ENCODE measurements at regions not wholly inside any gene's neighbourhood (a gene's known extent, or its start where the extent isn't known, plus 50 kb on each side); places are given as distances from the start of the nearest gene placed in this dataset.

GRCh38 chrX:122434942-122435341, 749.1 kb upstream of the GRIA3 start:
- no peak for DNase-seq

- DNase-seq = no peak
These were observed 744.2 kb upstream of the GRIA3 start for GRCh38 chrX:122439831-122440230.

GRCh38 chrX:122440832-122441231, 743.2 kb upstream of the GRIA3 start:
- DNase-seq = no peak

GRCh38 chrX:122441451-122441850, 742.6 kb upstream of the GRIA3 start:
- DNase-seq = no peak

GRCh38 chrX:122445466-122445865, 738.6 kb upstream of the GRIA3 start:
- DNase-seq = no peak

GRCh38 chrX:122464341-122464740, 719.7 kb upstream of the GRIA3 start:
- no peak for DNase-seq

GRCh38 chrX:122475306-122475705, 708.8 kb upstream of the GRIA3 start:
- peak; percentile 16 for DNase-seq

GRCh38 chrX:122500556-122500955, 683.5 kb upstream of the GRIA3 start:
- no peak for DNase-seq

GRCh38 chrX:122501652-122502051, 682.4 kb upstream of the GRIA3 start:
- no peak for DNase-seq

- peak; percentile 38 for DNase-seq
These were observed 680.1 kb upstream of the GRIA3 start for GRCh38 chrX:122504026-122504425.

GRCh38 chrX:122512561-122513072, 671.5 kb upstream of the GRIA3 start:
- DNase-seq = peak; percentile 52

GRCh38 chrX:122517786-122518185, 666.3 kb upstream of the GRIA3 start:
- peak; percentile 66 for DNase-seq

- no peak for DNase-seq
These were observed 638.3 kb upstream of the GRIA3 start for GRCh38 chrX:122545778-122546177.

GRCh38 chrX:122546269-122546668, 637.8 kb upstream of the GRIA3 start:
- DNase-seq = no peak

GRCh38 chrX:122552286-122552800, 631.7 kb upstream of the GRIA3 start:
- DNase-seq = peak; percentile 8

GRCh38 chrX:122555925-122556324, 628.2 kb upstream of the GRIA3 start:
- DNase-seq = no peak

GRCh38 chrX:122565952-122566351, 618.1 kb upstream of the GRIA3 start:
- DNase-seq = peak; percentile 96

- no peak for DNase-seq
These were observed 617.7 kb upstream of the GRIA3 start for GRCh38 chrX:122566401-122566800.

GRCh38 chrX:122567911-122568310, 616.2 kb upstream of the GRIA3 start:
- DNase-seq = peak; percentile 21

- DNase-seq = peak; percentile 64
These were observed 611.6 kb upstream of the GRIA3 start for GRCh38 chrX:122572461-122572860.

GRCh38 chrX:122579036-122579435, 605.0 kb upstream of the GRIA3 start:
- peak; percentile 11 for DNase-seq

- peak; percentile 69 for DNase-seq
These were observed 604.6 kb upstream of the GRIA3 start for GRCh38 chrX:122579526-122579925.

- DNase-seq = peak; percentile 76
These were observed 601.7 kb upstream of the GRIA3 start for GRCh38 chrX:122582280-122582974.

GRCh38 chrX:122582975-122583305, 601.1 kb upstream of the GRIA3 start:
- DNase-seq = no peak

GRCh38 chrX:122583551-122583950, 600.5 kb upstream of the GRIA3 start:
- DNase-seq = no peak

Data from EL (cell line).